ENCODE measurements at regions not wholly inside any gene's neighbourhood (a gene's known extent, or its start where the extent isn't known, plus 50 kb on each side); places are given as distances from the start of the nearest gene placed in this dataset.

- ChIA-PET CTCF (interaction anchor here (0.6 to 15.9 kb wide), 53 partner anchors 9 to 1956 kb away, joined by 3 to 298 read pairs (median 4); no protein-coding TSS in a partner anchor), POLR2A (no interaction called here)
- ATAC-seq (peak; percentile 30 to 73; a peak in 4 of 6 replicates), DNase-seq (ENCODE audit: low read depth in 1 of 2, low spot score in 1 of 2) (peak; percentile 48 to 66), FAIRE-seq (peak; percentile 94)
- Histone ChIP-seq H3K4me3 (no peak overlapping the region), H3K4me1 (peaks cover 8% of the 10 kb centered on the region; the same call in 1 of the 3 replicates), H3K9me3 (no peaks in the 10 kb centered on the region), H3K4me2 (no peak overlapping the region), H3K27ac (no peak overlapping the region)
- WGBS (ENCODE audit: missing lambda C conversion rate) = 3% methylated on average over 11 of the region's 11 CpGs
- TF ChIP-seq EHMT2 (IDR thresholded peaks at IDR 0.05; ENCODE audit: low read depth) (no peak), CBX8 (IDR thresholded peaks at IDR 0.05) (no peak), RCOR1 (IDR thresholded peaks at IDR 0.05; ENCODE audit: low read depth, low read length) (no peak), PHF8 (IDR thresholded peaks at IDR 0.05; ENCODE audit: borderline replicate concordance, low read depth) (no peak), FOSB (CRISPR knock-in tag; IDR thresholded peaks at IDR 0.05) (no peak), FOSL2 (IDR thresholded peaks at IDR 0.05) (no peak), FOSL2 (CRISPR knock-in tag; IDR thresholded peaks at IDR 0.05) (no peak), RNF2 (IDR thresholded peaks at IDR 0.05; ENCODE audit: borderline replicate concordance, low read depth) (no peak), TP53 (CRISPR knock-in tag; IDR thresholded peaks at IDR 0.05) (no peak), CTCF (IDR thresholded peaks at IDR 0.05) (peak; percentile 95), REST (IDR thresholded peaks at IDR 0.05) (no peak), HEYL (CRISPR knock-in tag; IDR thresholded peaks at IDR 0.05) (no peak), SMC3 (IDR thresholded peaks at IDR 0.05) (peak; percentile 73), RAD21 (conservative IDR thresholded peaks at IDR 0.05 in 1 of 2, IDR thresholded peaks at IDR 0.05 in 1 of 2) (peak; percentile 85 to 90), MAFK (IDR thresholded peaks at IDR 0.05; ENCODE audit: partially characterized antibody) (no peak), E2F6 (IDR thresholded peaks at IDR 0.05; ENCODE audit: borderline replicate concordance, low read depth) (no peak)
These were observed 294.2 kb downstream of the ZNF536 start for GRCh38 chr19:30666301-30666803.

- ChIA-PET CTCF (interaction anchor here (0.5 to 15.9 kb wide), 30 partner anchors 8 to 1955 kb away, joined by 3 to 298 read pairs (median 5); no protein-coding TSS in a partner anchor), POLR2A (no interaction called here)
- WGBS (ENCODE audit: missing lambda C conversion rate) = 2% methylated on average over 3 of the region's 3 CpGs
- Histone ChIP-seq H3K4me3 (no peak overlapping the region), H3K4me1 (peaks cover 8% of the 10 kb centered on the region; the same call in 1 of the 3 replicates), H3K27ac (no peak overlapping the region), H3K4me2 (no peak overlapping the region), H3K9me3 (no peaks in the 10 kb centered on the region)
- TF ChIP-seq POLR2A (IDR thresholded peaks at IDR 0.05; ENCODE audit: low read length) (no peak), ZSCAN20 (CRISPR knock-in tag; IDR thresholded peaks at IDR 0.05) (no peak), HDAC2 (IDR thresholded peaks at IDR 0.05) (no peak), SREBF2 (IDR thresholded peaks at IDR 0.05) (no peak), HEYL (CRISPR knock-in tag; IDR thresholded peaks at IDR 0.05) (no peak), RNF2 (IDR thresholded peaks at IDR 0.05; ENCODE audit: borderline replicate concordance, low read depth) (no peak), GATA3 (IDR thresholded peaks at IDR 0.05; ENCODE audit: borderline replicate concordance) (no peak)
- no peak for FAIRE-seq
- no peak for DNase-seq (ENCODE audit: low read depth in 1 of 2, low spot score in 1 of 2)
- ATAC-seq = no peak
These were observed 293.3 kb downstream of the ZNF536 start for GRCh38 chr19:30665449-30665848.
